Adrenal gland (tissue), 5 donors: ENCODE measurements at regions not wholly inside any gene's neighbourhood (a gene's known extent, or its start where the extent isn't known, plus 50 kb on each side); places are given as distances from the start of the nearest gene placed in this dataset.
"Not testable (repeated sequence)": the region's sequence is repeated elsewhere in the genome, so short reads cannot be mapped to it uniquely, and the experiment has no call there.

Experiments used
- POLR2A ChIP-seq, 2 donors: fragments of 450-650 bp; IDR thresholded peaks; one replicate each; pipeline ENCODE4 v1.6.1; 2017; ENCODE audit warnings: antibody characterized with exemption in 2 of 2, mild to moderate bottlenecking in 2 of 2, moderate library complexity in 1 of 2
- TF ChIP-seq, protein P1 (sequence below), 6 experiments: fragments of 450-650 bp in 4 of 6; fragments of 200-600 bp in 2 of 6; sonication (generic) in 1 of 6; IDR thresholded peaks; 1 replicate in 5 of 6; 2 replicates in 1 of 6; pipeline versions ENCODE4 v1.5.1 to v1.8.0; 2016 to 2021; ENCODE audit warnings: antibody characterized with exemption in 6 of 6, mild to moderate bottlenecking in 2 of 6, moderate library complexity in 1 of 6
- donor health status: DM: no; HTN: no; CAD: no.

DNA sequence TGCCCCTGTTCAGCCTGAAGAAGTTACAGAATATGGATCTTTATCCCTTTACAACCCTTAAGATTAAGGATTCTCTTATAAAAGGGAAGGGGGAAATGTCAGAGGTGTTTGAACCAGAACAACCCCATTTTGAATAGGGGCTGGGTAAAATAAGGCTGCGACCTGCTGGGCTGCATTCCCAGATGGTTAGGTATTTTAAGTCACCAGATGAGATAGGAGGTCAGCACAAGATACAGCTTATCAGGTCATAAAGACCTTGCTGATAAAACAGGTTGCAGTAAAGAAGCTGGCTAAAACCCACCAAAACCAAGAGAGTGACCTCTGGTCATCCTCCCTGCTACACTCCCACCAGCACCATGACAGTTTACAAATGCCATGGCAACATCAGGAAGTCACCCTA, 110.8 kb downstream of the EIF4E start:
- TF ChIP-seq, protein P1, sequence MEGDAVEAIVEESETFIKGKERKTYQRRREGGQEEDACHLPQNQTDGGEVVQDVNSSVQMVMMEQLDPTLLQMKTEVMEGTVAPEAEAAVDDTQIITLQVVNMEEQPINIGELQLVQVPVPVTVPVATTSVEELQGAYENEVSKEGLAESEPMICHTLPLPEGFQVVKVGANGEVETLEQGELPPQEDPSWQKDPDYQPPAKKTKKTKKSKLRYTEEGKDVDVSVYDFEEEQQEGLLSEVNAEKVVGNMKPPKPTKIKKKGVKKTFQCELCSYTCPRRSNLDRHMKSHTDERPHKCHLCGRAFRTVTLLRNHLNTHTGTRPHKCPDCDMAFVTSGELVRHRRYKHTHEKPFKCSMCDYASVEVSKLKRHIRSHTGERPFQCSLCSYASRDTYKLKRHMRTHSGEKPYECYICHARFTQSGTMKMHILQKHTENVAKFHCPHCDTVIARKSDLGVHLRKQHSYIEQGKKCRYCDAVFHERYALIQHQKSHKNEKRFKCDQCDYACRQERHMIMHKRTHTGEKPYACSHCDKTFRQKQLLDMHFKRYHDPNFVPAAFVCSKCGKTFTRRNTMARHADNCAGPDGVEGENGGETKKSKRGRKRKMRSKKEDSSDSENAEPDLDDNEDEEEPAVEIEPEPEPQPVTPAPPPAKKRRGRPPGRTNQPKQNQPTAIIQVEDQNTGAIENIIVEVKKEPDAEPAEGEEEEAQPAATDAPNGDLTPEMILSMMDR (IDR thresholded peaks at IDR 0.05), result not testable (repeated sequence)
- TF ChIP-seq POLR2A (IDR thresholded peaks at IDR 0.05), result not testable (repeated sequence)
